ENCODE measurements at regions not wholly inside any gene's neighbourhood (a gene's known extent, or its start where the extent isn't known, plus 50 kb on each side); places are given as distances from the start of the nearest gene placed in this dataset.

GRCh38 chrX:110413727-110414124, 55.1 kb downstream of the RTL9 start:
- H3K36me3 Mint-ChIP-seq (ENCODE audit: unreplicated experiment): no peaks in the 10 kb centered on the region
- no peak overlapping the region for H3K4me3 Mint-ChIP-seq (ENCODE audit: unreplicated experiment)
- no peak overlapping the region for H3K27ac Mint-ChIP-seq (ENCODE audit: unreplicated experiment)
- no peak for TF ChIP-seq CTCF (IDR thresholded peaks at IDR 0.05; ENCODE audit: partially characterized antibody, unreplicated experiment)
- DNase-seq: no peak
- H3K27me3 Mint-ChIP-seq (ENCODE audit: unreplicated experiment): no peaks in the 10 kb centered on the region
- H3K9me3 Mint-ChIP-seq (ENCODE audit: unreplicated experiment): no peaks in the 10 kb centered on the region
- peaks cover 9% of the 10 kb centered on the region for H3K4me1 Mint-ChIP-seq (ENCODE audit: low read depth, unreplicated experiment)

DNA sequence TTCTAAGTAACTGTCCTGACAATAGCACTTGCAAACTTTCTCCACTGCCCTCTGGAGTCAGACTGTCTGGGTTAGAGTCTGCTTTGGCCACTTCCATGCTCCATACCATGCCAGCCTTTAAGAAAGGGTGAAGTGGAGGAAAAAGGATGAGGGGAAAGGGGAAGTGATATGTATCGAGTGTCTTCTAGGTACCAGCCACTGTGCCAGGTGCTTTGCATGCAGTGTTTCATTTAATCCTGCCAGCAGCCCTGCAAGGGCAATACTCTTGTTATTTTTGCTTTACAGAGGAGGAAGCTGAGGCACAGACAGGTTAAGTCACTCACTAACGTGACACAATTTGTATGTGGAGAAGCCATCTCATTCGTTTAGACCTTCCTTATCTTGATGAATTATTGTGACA, 55.6 kb downstream of the RTL9 start:
- Mint-ChIP-seq H3K27ac (ENCODE audit: unreplicated experiment) (no peak overlapping the region), H3K4me1 (ENCODE audit: low read depth, unreplicated experiment) (peaks cover 14% of the 10 kb centered on the region), H3K27me3 (ENCODE audit: unreplicated experiment) (no peaks in the 10 kb centered on the region), H3K4me3 (ENCODE audit: unreplicated experiment) (no peak overlapping the region), H3K36me3 (ENCODE audit: unreplicated experiment) (no peaks in the 10 kb centered on the region), H3K9me3 (ENCODE audit: unreplicated experiment) (no peaks in the 10 kb centered on the region)
- DNase-seq: no peak
- no peak for TF ChIP-seq CTCF (IDR thresholded peaks at IDR 0.05; ENCODE audit: partially characterized antibody, unreplicated experiment)

DNA sequence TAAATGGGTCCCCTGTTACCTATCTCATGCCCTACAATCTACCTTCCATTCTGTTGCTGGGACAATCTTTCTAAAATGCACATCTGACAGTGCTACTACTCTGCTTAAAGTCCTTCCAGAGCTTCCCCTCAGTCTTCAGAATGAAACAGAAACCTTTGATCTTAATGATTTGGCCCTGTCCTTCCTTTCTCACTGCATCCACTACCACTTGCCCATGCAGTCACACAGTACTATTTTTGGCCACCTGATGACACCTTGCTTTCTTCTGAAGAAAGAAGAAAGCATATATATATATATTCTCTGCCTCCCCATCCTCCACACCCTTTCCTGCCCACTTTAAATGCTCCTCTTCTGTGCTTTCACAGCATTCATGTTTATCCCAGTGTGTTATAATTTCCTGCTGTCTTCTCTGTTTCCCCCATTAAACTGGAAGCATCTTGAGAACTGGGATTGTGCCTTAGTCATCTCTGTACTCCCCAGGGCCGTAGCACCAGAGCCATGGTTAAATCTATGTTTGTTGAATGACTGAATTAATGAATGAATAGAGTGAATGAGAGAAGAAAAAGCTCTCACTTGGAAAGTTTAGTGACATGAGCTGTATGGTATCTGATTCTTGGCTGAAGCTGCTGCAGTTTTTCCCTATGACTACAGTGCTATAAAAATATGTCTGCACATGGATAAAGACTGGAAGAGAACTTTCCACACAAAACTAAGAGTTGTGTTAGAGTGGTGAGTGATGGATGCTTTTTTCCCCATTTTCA, 56.2 kb downstream of the RTL9 start:
- Mint-ChIP-seq H3K4me1 (ENCODE audit: low read depth, unreplicated experiment) (peaks cover 15% of the 10 kb centered on the region), H3K27ac (ENCODE audit: unreplicated experiment) (no peak overlapping the region), H3K36me3 (ENCODE audit: unreplicated experiment) (no peaks in the 10 kb centered on the region), H3K9me3 (ENCODE audit: unreplicated experiment) (no peaks in the 10 kb centered on the region), H3K27me3 (ENCODE audit: unreplicated experiment) (no peaks in the 10 kb centered on the region), H3K4me3 (ENCODE audit: unreplicated experiment) (no peak overlapping the region)
- no peak for DNase-seq
- TF ChIP-seq CTCF (IDR thresholded peaks at IDR 0.05; ENCODE audit: partially characterized antibody, unreplicated experiment): no peak

DNA sequence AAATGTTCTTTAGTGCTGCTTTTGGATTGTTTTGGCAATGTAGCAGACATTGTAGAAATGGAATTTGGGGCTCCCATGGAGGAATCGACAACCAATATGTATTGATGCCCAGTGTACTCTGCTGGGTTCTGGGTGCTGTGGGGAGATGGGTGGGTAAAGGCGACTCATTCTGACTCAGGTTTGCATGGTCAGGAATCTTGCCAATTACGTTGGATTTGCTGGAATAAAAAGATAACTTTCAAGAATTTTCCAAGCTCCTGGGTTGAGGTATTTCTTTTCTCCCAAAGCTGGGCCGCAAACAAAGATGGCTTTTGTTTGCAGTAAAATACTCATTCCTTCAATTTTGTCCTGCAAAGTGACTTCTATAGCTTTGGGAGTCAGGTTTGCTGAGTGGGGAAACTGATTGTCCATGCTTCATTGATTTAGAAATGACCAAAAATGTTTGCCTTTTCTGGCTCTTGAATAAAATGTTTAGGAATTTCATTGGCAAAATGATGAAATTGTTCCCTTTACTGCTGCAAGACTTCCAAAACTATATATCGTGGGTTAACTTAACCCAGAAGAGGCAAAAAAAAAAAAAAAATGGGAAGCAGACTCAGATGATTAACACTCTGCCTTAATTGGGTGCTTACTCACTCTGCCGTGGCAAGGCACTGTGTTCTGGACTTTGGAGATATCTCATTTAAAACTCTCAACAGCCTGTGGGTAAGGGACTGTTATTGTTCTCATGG, 57.0 kb downstream of the RTL9 start:
- TF ChIP-seq CTCF (IDR thresholded peaks at IDR 0.05; ENCODE audit: partially characterized antibody, unreplicated experiment): no peak
- no peaks in the 10 kb centered on the region for H3K9me3 Mint-ChIP-seq (ENCODE audit: unreplicated experiment)
- no peaks in the 10 kb centered on the region for H3K27me3 Mint-ChIP-seq (ENCODE audit: unreplicated experiment)
- H3K36me3 Mint-ChIP-seq (ENCODE audit: unreplicated experiment): no peaks in the 10 kb centered on the region
- H3K4me3 Mint-ChIP-seq (ENCODE audit: unreplicated experiment): no peak overlapping the region
- H3K27ac Mint-ChIP-seq (ENCODE audit: unreplicated experiment): no peak overlapping the region
- no peak for DNase-seq
- H3K4me1 Mint-ChIP-seq (ENCODE audit: low read depth, unreplicated experiment): peaks cover 15% of the 10 kb centered on the region

GRCh38 chrX:110417128-110417527, 58.5 kb downstream of the RTL9 start:
- Mint-ChIP-seq H3K27ac (ENCODE audit: unreplicated experiment) (no peak overlapping the region), H3K36me3 (ENCODE audit: unreplicated experiment) (no peaks in the 10 kb centered on the region), H3K9me3 (ENCODE audit: unreplicated experiment) (no peaks in the 10 kb centered on the region), H3K4me1 (ENCODE audit: low read depth, unreplicated experiment) (peaks cover 15% of the 10 kb centered on the region), H3K4me3 (ENCODE audit: unreplicated experiment) (no peak overlapping the region), H3K27me3 (ENCODE audit: unreplicated experiment) (no peaks in the 10 kb centered on the region)
- no peak for TF ChIP-seq CTCF (IDR thresholded peaks at IDR 0.05; ENCODE audit: partially characterized antibody, unreplicated experiment)
- DNase-seq: no peak

All from glutamatergic neuron (in vitro differentiated cells).